SHP77 treated with DMSO at 0.1 percent for 48 hours (cell line): ENCODE measurements at regions not wholly inside any gene's neighbourhood (a gene's known extent, or its start where the extent isn't known, plus 50 kb on each side); places are given as distances from the start of the nearest gene placed in this dataset.
A peak's percentile ranks its signal among the peaks of the same experiment; 100 is the strongest.
"Not testable (repeated sequence)": the region's sequence is repeated elsewhere in the genome, so short reads cannot be mapped to it uniquely, and the experiment has no call there.

ENCODE experiments used
- DNase-seq: peaks from one replicate; lab custom pipeline; 2025; lab: John Stamatoyannopoulos, UW

GRCh38 chr1:230556453-230556852, 85.8 kb upstream of the COG2 start:
- DNase-seq = no peak

DNA sequence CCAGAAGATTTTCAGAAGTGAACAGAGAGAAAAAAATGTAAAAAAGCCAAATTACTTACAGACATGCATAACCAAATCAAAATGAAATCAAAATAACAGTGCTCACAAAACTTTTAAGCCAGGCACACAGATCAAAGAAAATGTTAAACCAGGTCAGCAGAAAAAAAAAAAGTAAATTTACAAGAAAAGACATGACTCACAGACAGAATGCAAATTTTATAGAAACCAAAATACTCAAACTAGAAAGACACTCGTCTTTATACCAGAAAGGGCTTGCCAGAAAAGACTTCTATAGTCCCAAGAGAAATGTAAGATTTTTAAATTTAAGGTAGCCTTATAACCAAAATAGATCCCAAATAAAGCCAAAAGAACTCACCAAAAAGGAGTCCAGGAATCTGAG, 86.5 kb upstream of the COG2 start:
- DNase-seq = no peak

DNA sequence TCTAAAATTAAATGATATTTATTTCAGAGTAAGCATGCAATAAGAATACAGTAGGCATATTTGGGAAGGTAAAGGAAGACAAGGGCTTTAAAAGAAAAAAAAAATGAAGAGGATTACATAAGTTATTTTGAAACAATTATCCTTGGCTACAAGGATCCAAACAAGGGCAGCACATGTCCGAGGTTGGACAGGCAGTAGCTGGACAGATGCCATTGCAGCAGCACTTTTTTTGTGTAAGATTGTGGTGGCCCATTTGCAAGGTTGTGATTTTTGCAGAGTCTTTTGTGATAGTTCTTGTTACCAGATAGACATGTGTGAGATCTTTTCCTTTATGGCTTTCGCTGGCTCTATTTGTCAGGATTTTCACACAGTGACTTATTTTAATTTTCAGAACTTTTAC, 89.4 kb upstream of the COG2 start:
- DNase-seq = no peak

- not testable (repeated sequence) for DNase-seq
Measured at GRCh38 chr1:230550945-230551344, 91.3 kb upstream of the COG2 start.

GRCh38 chr1:230550428-230550827, 91.9 kb upstream of the COG2 start:
- DNase-seq = no peak

- DNase-seq = no peak
Measured at GRCh38 chr1:230549625-230550024, 92.7 kb upstream of the COG2 start.

DNA sequence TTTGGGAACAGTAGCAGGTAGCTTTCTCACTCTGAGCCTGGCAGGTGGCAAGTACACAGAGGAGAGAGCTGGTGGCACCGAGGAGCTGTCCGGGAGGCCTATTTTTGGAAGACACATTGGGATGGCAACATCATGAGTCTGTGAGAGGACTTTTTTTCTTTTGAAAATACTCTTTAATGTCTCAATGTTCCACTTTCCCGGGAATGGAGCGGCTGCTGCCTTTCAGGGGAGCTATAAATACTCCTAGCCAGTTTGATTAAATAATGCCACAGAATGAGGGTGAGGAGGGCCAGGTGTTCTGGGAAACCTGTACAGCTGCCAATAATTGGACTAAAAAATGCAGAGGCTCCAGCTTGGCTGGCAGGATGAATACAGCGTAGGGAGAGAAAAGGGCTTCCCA, 93.3 kb upstream of the COG2 start:
- DNase-seq = peak; percentile 85

DNA sequence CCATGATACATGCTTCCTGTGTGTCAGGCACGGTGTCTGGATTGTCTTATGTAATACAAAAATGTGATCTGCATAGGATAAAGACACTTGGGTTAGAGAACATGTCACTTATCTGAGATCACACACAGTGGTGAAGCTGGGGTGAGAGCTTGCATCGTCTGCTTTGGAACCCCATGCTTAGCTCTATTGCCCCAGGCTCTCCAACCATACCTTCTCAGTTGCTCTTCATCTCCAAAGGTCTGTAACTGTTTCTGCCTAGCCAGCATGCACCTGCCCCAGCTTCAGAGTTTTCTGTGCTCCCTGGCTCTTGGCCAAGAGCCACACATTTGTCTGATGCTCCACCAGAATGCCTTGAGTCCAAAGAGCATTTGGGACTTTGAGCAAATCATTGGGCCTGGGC, 93.9 kb upstream of the COG2 start:
- peak; percentile 62 for DNase-seq

DNA sequence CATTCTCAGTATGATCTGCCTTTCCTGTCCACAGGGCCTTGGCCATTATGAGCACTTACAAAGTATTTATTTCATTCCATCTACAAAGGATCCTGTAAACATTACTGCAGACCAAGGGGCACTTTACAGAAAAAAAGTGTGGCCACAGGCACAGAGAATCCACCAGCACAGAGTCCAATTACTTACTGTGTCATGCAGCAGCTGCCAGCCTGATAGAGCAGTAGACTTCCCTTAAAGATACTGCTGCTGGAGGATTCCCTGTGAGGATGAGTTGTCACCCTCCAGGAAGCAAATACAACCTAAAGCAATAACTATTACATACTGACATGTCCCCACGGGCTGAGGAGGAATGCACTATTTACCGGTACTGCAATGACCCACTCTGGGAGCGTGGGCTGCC, 97.1 kb upstream of the COG2 start:
- no peak for DNase-seq

DNA sequence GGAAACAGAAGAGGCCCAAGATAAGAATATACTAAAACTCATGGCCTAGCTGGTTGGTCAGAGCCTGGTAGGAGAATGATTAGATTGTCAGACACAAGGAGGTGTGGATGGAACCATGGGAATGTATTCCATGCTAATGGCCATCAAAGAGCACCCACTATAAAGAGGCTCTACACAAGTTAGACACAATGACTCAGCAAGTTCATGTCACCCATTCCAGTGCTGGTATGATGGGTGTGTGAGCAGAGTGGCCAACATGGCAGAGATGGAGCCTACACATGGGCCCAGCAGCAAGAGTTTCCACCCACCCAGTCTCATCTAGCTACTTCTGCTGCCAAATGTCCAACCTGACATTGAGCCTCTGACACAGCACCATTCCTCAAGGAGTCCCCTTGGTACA, 97.5 kb upstream of the COG2 start:
- DNase-seq = no peak

DNA sequence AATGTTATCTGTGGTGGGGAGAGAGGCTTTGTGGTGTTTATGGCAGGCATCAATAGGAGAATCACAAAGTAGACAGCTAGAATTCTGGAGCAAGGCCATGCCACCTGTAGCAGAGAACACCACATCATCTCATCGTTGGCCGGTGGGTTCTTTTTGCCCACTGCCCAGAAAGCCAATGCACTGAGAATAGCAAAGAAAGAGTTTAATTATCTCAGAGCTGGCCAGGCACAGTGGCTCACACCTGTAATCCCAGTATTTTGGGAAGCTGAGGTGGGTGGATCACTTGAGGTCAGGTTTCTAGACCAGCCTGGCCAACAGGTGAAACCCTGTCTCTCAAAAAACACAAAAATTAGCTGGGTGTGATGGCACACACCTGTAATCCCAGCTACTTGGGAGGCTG, 99.2 kb upstream of the COG2 start:
- DNase-seq = no peak

GRCh38 chr1:230542681-230543080, 99.6 kb upstream of the COG2 start:
- DNase-seq = no peak

DNA sequence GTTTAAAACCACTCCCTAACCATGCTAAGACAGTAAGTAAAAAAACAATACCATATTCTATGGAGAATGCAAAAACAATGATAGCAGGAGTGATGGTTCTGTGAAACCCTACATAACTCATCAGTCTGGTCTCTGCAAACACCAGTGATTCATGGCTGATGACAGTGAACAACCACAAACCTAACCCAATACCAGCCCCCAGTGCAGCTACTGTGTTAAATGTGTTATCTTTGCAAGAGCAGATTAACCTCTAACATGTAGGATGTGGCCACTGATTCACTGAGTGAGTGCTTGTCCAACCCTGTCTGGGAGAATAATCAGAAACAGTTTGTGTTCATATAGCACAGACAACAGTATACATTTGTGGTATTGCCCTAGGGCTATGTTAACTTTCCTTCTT, 100.2 kb upstream of the COG2 start:
- no peak for DNase-seq

DNA sequence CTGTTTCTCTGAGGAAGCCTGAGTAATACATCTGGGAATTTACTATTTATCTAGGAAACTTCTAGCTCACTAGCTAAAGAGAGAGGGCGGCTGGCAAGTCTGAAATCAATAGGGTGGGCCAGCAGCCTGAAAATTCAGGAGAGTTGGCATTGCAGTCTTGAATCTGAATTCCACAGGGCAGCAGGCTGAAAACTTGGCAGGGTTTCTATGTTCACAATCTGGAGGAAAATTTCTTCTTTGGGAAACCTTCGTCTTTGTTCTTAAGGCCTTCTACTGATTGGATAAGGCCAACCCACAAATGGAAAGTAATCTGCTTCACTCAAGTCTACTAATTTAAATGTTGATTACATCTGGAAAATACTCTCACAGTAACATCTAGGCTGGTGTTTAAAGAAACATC, 101.0 kb upstream of the COG2 start:
- DNase-seq = no peak

DNA sequence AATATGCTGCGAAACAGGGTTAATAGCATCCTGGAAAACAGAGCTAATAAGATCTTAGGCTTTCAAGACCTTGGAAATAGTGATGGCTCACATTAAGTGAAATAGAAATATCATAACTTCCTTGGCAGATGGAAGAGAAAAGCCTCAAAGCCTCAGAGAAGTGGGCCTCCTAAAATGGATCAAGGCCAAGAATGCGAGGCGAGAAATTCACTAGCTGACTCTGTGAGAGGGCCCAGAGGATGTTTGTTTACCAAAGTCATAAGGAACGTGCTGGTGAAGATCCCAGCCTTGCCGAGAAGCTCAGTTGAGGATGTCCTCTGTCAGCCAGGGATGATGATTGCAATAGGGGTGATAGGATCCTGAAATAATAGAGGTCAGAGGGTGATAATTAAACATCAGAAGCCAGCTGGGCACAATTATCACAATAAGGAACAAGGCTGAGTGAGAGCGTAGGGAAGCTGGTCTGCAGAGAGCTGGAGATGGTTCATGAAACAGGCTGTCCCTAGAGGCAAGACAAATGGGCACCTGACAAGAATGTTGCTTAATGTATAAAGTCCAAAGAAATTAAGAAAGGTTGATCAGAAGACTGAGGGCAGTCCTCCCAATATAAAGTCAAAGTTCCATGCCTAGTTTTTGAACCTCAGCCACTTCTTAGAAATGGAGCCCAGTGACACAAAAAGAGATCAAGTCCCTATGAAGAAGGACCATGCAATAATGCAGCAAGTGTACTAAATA, 101.7 kb upstream of the COG2 start:
- DNase-seq = no peak

- DNase-seq = no peak
Measured at GRCh38 chr1:230537456-230537855, 104.8 kb upstream of the COG2 start.

- no peak for DNase-seq
Measured at GRCh38 chr1:230536641-230537155, 105.6 kb upstream of the COG2 start.

DNA sequence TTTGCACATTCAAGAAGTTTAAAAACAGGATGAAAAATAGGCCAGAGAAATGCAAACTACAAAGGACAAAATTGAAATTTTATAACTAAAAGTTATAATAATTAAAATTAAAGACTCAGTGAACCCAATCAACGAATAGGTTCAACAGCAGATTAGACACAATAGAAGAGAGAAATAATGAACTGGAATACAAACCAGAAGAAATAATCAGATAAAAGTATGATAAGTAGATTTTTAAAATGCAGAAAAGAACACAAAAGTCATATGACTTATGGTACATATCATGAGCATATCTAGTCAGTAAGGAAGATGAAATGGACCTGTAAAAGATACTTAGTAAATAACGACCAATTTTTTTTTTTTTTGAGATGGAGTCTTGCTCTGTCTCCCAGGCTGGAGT, 108.1 kb upstream of the COG2 start:
- no peak for DNase-seq

GRCh38 chr1:230531103-230531502, 105.0 kb upstream of the PGBD5 start:
- no peak for DNase-seq

GRCh38 chr1:230519246-230519645, 93.1 kb upstream of the PGBD5 start:
- DNase-seq = no peak

DNA sequence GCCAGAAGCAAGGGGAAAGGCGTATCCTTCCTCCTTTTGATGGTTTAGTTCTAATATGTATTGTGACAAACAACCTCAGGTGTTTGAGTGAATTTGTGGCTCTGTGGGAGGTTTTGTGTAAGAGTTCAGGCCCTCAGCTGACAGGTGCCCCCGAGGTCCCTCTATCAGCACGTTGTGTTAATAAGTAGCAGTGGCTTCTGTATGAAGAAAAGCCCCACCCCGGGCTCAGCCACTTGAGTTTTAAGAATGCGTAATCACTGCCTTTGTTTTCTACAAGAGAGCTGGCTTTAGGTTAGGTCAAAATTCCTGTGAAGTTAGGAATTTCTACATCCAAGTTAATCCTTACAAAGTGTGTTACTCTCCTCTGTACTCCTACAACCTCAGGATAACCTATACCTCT, 92.4 kb upstream of the PGBD5 start:
- no peak for DNase-seq

- DNase-seq = peak; percentile 47
Measured at GRCh38 chr1:230517786-230518185, 91.7 kb upstream of the PGBD5 start.

DNA sequence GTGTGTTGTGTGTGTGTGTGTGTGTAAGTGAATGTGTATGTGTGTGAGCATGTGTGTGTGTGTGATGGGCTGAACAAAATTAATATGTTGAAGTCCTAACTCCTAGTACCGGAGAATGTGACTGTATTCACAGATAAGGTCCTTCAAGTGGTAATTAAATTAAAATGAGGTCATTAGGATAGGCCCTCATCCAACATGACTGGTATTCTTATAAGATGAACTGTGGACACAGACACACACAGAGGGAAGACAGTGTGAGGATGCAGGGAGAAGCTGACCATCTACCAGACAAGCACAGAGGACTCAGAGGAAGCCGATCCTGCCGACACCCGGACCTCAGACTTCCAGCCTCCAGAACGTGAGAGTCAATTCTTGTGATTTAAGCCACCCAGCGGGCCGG, 91.2 kb upstream of the PGBD5 start:
- DNase-seq = no peak

GRCh38 chr1:230516889-230517288, 90.8 kb upstream of the PGBD5 start:
- no peak for DNase-seq
